ENCODE measurements at regions not wholly inside any gene's neighbourhood (a gene's known extent, or its start where the extent isn't known, plus 50 kb on each side); places are given as distances from the start of the nearest gene placed in this dataset.
A peak's percentile ranks its signal among the peaks of the same experiment; 100 is the strongest.

DNA sequence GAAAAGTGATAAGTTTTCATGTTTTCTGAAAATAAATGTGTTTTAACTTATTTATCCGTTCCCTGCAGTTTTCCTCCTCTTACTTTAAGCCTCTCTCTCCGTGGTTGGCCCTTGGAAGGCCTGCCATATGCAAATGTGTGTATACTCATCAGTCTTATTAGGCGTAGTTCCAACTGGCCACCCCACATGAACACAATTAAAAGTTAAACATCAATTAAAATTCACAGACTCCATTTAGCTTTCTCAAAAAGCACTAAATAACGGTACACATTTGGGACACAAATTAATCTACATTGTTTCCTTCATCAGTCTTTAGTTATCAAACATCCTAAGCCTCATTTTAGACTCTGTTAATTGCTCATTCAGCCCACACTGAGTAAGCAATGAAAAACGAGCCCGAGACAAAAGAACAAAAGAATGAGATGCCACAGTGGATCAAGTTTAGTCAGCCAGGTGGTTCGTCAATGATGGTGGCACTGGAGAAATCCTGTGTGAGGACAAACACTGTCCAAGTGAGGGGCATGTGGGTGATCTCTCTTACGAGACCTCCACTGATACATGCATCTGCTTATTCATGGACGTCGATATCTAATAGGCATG, 76.0 kb upstream of the TMCC3 start:
- no peak for DNase-seq (ENCODE audit: low spot score)
- no peak overlapping the region for H3K27ac ChIP-seq (ENCODE audit: poor library complexity, severe bottlenecking)
- no peak for ATAC-seq (ENCODE audit: low read depth)
- H3K27me3 ChIP-seq (ENCODE audit: insufficient read depth, poor library complexity, severe bottlenecking) = no peaks in the 10 kb centered on the region
- H3K4me3 ChIP-seq (ENCODE audit: severe bottlenecking) = no peak overlapping the region
- H3K9me3 ChIP-seq (ENCODE audit: severe bottlenecking) = no peaks in the 10 kb centered on the region
- no peaks in the 10 kb centered on the region for H3K4me1 ChIP-seq (ENCODE audit: insufficient read depth, poor library complexity, severe bottlenecking)
- TF ChIP-seq, protein P1, sequence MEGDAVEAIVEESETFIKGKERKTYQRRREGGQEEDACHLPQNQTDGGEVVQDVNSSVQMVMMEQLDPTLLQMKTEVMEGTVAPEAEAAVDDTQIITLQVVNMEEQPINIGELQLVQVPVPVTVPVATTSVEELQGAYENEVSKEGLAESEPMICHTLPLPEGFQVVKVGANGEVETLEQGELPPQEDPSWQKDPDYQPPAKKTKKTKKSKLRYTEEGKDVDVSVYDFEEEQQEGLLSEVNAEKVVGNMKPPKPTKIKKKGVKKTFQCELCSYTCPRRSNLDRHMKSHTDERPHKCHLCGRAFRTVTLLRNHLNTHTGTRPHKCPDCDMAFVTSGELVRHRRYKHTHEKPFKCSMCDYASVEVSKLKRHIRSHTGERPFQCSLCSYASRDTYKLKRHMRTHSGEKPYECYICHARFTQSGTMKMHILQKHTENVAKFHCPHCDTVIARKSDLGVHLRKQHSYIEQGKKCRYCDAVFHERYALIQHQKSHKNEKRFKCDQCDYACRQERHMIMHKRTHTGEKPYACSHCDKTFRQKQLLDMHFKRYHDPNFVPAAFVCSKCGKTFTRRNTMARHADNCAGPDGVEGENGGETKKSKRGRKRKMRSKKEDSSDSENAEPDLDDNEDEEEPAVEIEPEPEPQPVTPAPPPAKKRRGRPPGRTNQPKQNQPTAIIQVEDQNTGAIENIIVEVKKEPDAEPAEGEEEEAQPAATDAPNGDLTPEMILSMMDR (IDR thresholded peaks at IDR 0.05; ENCODE audit: poor library complexity, severe bottlenecking) = no peak
- no peaks in the 10 kb centered on the region for H3K36me3 ChIP-seq (ENCODE audit: low read depth)

DNA sequence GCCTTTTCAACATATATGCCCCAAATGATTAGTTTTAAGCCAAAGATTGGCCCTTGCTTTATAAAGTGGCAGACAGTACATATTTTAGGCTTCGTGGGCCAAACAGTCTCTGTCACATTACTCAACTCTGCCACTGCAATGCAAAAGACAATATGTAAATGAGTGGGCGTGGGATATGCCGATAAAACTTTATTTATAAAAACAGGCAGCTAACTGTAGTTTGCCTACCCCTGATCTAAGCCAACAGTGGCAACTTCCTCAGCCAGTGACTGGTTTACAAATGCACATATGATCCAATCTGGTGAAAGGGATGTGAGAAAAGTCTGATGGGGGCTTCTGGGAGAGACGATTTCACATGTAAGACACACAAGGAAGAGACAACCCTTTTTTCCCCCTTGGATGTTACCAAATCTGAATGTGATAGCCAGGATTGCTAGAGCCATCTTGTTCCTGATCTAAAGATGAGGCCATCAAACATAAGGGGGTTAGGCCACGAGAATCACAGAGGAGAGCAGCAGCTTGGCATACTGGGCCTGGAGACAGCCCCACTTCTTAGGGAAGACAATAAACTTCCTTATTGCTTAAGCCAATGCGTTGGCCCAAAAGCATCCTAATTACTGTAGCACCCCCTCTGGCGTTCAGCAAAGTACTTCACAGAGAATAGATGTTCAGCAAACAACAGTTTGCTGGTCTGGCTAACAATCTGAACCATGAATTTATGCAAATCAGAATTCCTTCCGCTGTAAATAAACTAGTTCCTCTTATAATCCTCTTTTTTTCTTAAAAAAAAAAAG, 75.2 kb upstream of the TMCC3 start:
- Histone ChIP-seq H3K4me1 (ENCODE audit: insufficient read depth, poor library complexity, severe bottlenecking) (no peaks in the 10 kb centered on the region), H3K27ac (ENCODE audit: poor library complexity, severe bottlenecking) (no peak overlapping the region), H3K9me3 (ENCODE audit: severe bottlenecking) (no peaks in the 10 kb centered on the region), H3K36me3 (ENCODE audit: low read depth) (no peaks in the 10 kb centered on the region), H3K27me3 (ENCODE audit: insufficient read depth, poor library complexity, severe bottlenecking) (no peaks in the 10 kb centered on the region), H3K4me3 (ENCODE audit: severe bottlenecking) (no peak overlapping the region)
- ATAC-seq (ENCODE audit: low read depth) (peak; percentile 50; the same call in 1 of the 3 replicates), DNase-seq (ENCODE audit: low spot score) (no peak)
- TF ChIP-seq, protein P1 (IDR thresholded peaks at IDR 0.05; ENCODE audit: poor library complexity, severe bottlenecking) = peak; percentile 45

DNA sequence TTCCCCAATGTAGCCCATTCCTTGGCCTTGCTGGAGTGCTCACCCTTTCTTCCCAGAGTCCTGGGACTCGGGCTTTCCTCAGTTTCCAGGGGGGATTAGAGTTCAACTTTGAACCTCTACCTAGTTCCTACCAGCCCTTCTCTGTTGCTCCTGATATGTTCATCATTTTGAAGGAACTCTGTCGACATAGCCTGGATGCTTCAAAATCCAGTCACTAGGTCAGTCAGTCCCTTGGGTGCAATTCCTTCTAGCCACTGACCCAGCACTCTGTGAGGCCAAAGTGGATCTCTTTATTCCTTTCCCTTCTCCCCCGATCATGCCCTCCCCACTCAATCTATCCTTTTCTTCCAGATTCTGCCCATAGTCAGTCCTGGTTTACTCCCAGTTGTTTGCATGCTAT, 72.3 kb upstream of the TMCC3 start:
- no peaks in the 10 kb centered on the region for H3K4me1 ChIP-seq (ENCODE audit: insufficient read depth, poor library complexity, severe bottlenecking)
- H3K9me3 ChIP-seq (ENCODE audit: severe bottlenecking) = no peaks in the 10 kb centered on the region
- no peaks in the 10 kb centered on the region for H3K27me3 ChIP-seq (ENCODE audit: insufficient read depth, poor library complexity, severe bottlenecking)
- H3K27ac ChIP-seq (ENCODE audit: poor library complexity, severe bottlenecking) = no peak overlapping the region
- H3K36me3 ChIP-seq (ENCODE audit: low read depth) = no peaks in the 10 kb centered on the region
- no peak overlapping the region for H3K4me3 ChIP-seq (ENCODE audit: severe bottlenecking)
- TF ChIP-seq, protein P1 (IDR thresholded peaks at IDR 0.05; ENCODE audit: poor library complexity, severe bottlenecking) = no peak
- no peak for DNase-seq (ENCODE audit: low spot score)
- no peak for ATAC-seq (ENCODE audit: low read depth)

DNA sequence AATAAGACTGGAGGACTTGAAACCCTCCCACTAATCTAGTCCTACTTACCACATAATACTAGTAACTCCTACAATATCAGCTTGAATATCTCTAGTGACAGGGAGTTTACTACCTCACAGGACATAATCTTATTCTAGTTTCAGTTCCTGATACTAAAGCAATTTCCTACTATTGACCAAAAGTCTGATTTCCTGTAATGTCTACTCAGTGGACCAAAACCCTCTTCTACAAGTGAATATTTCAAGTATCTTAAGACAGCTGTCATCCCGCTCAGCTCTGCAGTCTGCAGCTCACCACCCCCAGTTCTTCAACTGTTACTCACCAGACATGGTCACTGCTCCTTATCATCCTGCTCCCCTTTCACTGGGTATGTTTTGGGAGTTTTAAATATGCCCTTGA, 70.8 kb upstream of the TMCC3 start:
- no peaks in the 10 kb centered on the region for H3K4me1 ChIP-seq (ENCODE audit: insufficient read depth, poor library complexity, severe bottlenecking)
- no peak overlapping the region for H3K4me3 ChIP-seq (ENCODE audit: severe bottlenecking)
- no peak overlapping the region for H3K27ac ChIP-seq (ENCODE audit: poor library complexity, severe bottlenecking)
- H3K36me3 ChIP-seq (ENCODE audit: low read depth) = no peaks in the 10 kb centered on the region
- TF ChIP-seq, protein P1 (IDR thresholded peaks at IDR 0.05; ENCODE audit: poor library complexity, severe bottlenecking) = no peak
- no peak for ATAC-seq (ENCODE audit: low read depth)
- no peak for DNase-seq (ENCODE audit: low spot score)
- no peaks in the 10 kb centered on the region for H3K9me3 ChIP-seq (ENCODE audit: severe bottlenecking)
- H3K27me3 ChIP-seq (ENCODE audit: insufficient read depth, poor library complexity, severe bottlenecking) = no peaks in the 10 kb centered on the region

DNA sequence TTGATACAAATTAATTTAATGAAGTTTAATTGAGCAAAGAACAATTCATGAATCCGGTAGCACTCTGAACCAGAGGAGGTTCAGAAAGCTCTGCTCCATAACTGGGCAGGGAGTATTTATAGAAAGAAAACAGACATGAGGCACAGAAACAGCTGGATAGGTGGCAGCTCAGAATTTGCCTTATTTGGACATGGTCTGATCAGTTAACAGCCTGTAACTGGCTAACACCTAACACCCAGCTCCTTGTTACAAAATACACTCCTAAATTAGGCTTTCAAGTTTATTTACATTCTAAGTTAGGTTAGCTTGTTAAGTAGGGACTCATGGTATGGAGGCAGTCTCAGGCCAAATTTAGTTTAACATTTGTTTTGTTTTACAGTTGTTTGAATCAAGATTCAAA, 67.8 kb upstream of the TMCC3 start:
- peak; percentile 25; the same call in 1 of the 3 replicates for ATAC-seq (ENCODE audit: low read depth)
- Histone ChIP-seq H3K27ac (ENCODE audit: poor library complexity, severe bottlenecking) (no peak overlapping the region), H3K9me3 (ENCODE audit: severe bottlenecking) (no peaks in the 10 kb centered on the region), H3K4me1 (ENCODE audit: insufficient read depth, poor library complexity, severe bottlenecking) (no peaks in the 10 kb centered on the region), H3K36me3 (ENCODE audit: low read depth) (no peaks in the 10 kb centered on the region), H3K4me3 (ENCODE audit: severe bottlenecking) (no peak overlapping the region), H3K27me3 (ENCODE audit: insufficient read depth, poor library complexity, severe bottlenecking) (no peaks in the 10 kb centered on the region)
- no peak for DNase-seq (ENCODE audit: low spot score)
- TF ChIP-seq, protein P1 (IDR thresholded peaks at IDR 0.05; ENCODE audit: poor library complexity, severe bottlenecking) = no peak

Measured in RWPE2 (cell line).